Lung (tissue), 11 donors: ENCODE measurements at regions not wholly inside any gene's neighbourhood (a gene's known extent, or its start where the extent isn't known, plus 50 kb on each side); places are given as distances from the start of the nearest gene placed in this dataset.

Source experiments
- ATAC-seq: fragments of 200-7000 bp; cut with Tn5 transposase; one replicate; pipeline ENCODE4 v1.9.1; 2020; ENCODE audit warnings: moderate number of reproducible peaks; ENCODE audit not compliant: insufficient read depth, low FRiP score
- DNase-seq, 3 donors: peaks; one replicate each; pipeline ENCODE4 v3.0.0-alpha.2; 2013 to 2017
- H3K27ac ChIP-seq, 2 donors: one replicate each; pipeline ENCODE4 v1.5.1; 2013; ENCODE audit warnings: mild to moderate bottlenecking in 2 of 2, moderate library complexity in 2 of 2, control low read depth in 1 of 2, inconsistent platforms in 1 of 2, low read depth in 1 of 2, low read length in 1 of 2
- H3K27me3 ChIP-seq, 3 donors: one replicate each; pipeline ENCODE4 v1.5.1; 2013; ENCODE audit warnings: low read length in 2 of 3; ENCODE audit not compliant: control insufficient read depth in 3 of 3, insufficient read depth in 3 of 3
- H3K36me3 ChIP-seq, 4 donors: one replicate each; pipeline ENCODE4 v1.5.1; 2013; ENCODE audit warnings: low read length in 4 of 4, mild to moderate bottlenecking in 1 of 4, moderate library complexity in 1 of 4; ENCODE audit not compliant: control insufficient read depth in 4 of 4, insufficient read depth in 4 of 4
- H3K4me1 ChIP-seq, 5 donors: one replicate each; pipeline ENCODE4 v1.5.1; 2013; ENCODE audit warnings: low read length in 5 of 5, mild to moderate bottlenecking in 2 of 5, moderate library complexity in 1 of 5; ENCODE audit not compliant: control insufficient read depth in 5 of 5, insufficient read depth in 5 of 5
- H3K4me3 ChIP-seq: one replicate; pipeline ENCODE4 v1.5.1; 2013; ENCODE audit warnings: mild to moderate bottlenecking, control low read depth, moderate library complexity
- H3K9ac ChIP-seq, 2 donors: one replicate each; pipeline ENCODE4 v1.5.1; 2013; ENCODE audit warnings: low read length in 2 of 2, control low read depth in 1 of 2; ENCODE audit not compliant: insufficient read depth in 1 of 2
- H3K9me3 ChIP-seq, 4 donors: one replicate each; pipeline ENCODE4 v1.5.1; 2013; ENCODE audit warnings: low read length in 3 of 4, mild to moderate bottlenecking in 1 of 4, moderate library complexity in 1 of 4; ENCODE audit not compliant: control insufficient read depth in 4 of 4, insufficient read depth in 3 of 4
- CTCF ChIP-seq: IDR thresholded peaks from 2 replicates; pipeline ENCODE4 v1.5.1; 2012; ENCODE audit warnings: mild to moderate bottlenecking; ENCODE audit errors: control extremely low read depth, extremely low read depth
- WGBS, 2 donors: extraction: QIAGEN DNeasy Blood & Tissue Kit; methylation state at CpG; one replicate each; pipeline ENCODE4 v1.1.7; 2013; 5-methylcytosine and 5-hydroxymethylcytosine counted together
- donor health status: control.
- donor health status: control.
- donor health status: Bipolar disorder and iron deficiency.
- donor health status: healthy.
- donor health status: DM: yes; HTN: yes; CAD: no.

- Histone ChIP-seq H3K27me3 (no peaks in the 10 kb centered on the region), H3K36me3 (no peaks in the 10 kb centered on the region), H3K4me1 (no peaks in the 10 kb centered on the region), H3K9me3 (peaks cover 0 to 3% (median 1%) of the 10 kb centered on the region in 4 donors), H3K4me3 (no peak overlapping the region), H3K9ac (no peak overlapping the region), H3K27ac (no peak overlapping the region)
- TF ChIP-seq CTCF: no peak
- 92 to 96% methylated on average over 22 of the region's 22 CpGs for WGBS, 2 donors
- DNase-seq (no peak), ATAC-seq (no peak)
These were observed 147.2 kb upstream of the KLHL1 start for GRCh38 chr13:70255406-70255991.

GRCh38 chr13:70253834-70254233, 145.6 kb upstream of the KLHL1 start:
- ATAC-seq (no peak), DNase-seq (peak; percentile 20 to 73 (median 48))
- Histone ChIP-seq H3K27ac (no peak overlapping the region), H3K9me3 (peaks cover 0 to 3% (median 3%) of the 10 kb centered on the region in 4 donors), H3K36me3 (no peaks in the 10 kb centered on the region), H3K27me3 (no peaks in the 10 kb centered on the region), H3K9ac (no peak overlapping the region), H3K4me1 (no peaks in the 10 kb centered on the region), H3K4me3 (no peak overlapping the region)
- no peak for TF ChIP-seq CTCF
- 16 to 58% methylated on average over 1 of the region's 1 CpG for WGBS, 2 donors

GRCh38 chr13:70253411-70253810, 145.2 kb upstream of the KLHL1 start:
- Histone ChIP-seq H3K9ac (no peak overlapping the region), H3K4me3 (no peak overlapping the region), H3K27ac (no peak overlapping the region), H3K9me3 (peaks cover 0 to 3% (median 3%) of the 10 kb centered on the region in 4 donors), H3K36me3 (no peaks in the 10 kb centered on the region), H3K4me1 (no peaks in the 10 kb centered on the region), H3K27me3 (no peaks in the 10 kb centered on the region)
- WGBS, 2 donors: 50 to 75% methylated on average over 2 of the region's 2 CpGs
- DNase-seq: no peak
- ATAC-seq: no peak
- no peak for TF ChIP-seq CTCF
